GM23338 (cell line): ENCODE measurements at regions not wholly inside any gene's neighbourhood (a gene's known extent, or its start where the extent isn't known, plus 50 kb on each side); places are given as distances from the start of the nearest gene placed in this dataset.

Source experiments
- ATAC-seq: fragments of 200-7000 bp; cut with Tn5 transposase; 3 replicates; pipeline ENCODE4 v1.9.1; 2020
- DNase-seq: peaks from one replicate; pipeline ENCODE4 v3.0.0-alpha.2; 2015; ENCODE audit warnings: low spot score
- H2AFZ ChIP-seq: fragments of 200-600 bp; sonication (generic); 2 replicates; pipeline ENCODE4 v1.8.0; 2016; ENCODE audit warnings: antibody characterized with exemption, mild to moderate bottlenecking, moderate library complexity
- H3F3A ChIP-seq: fragments of 200-600 bp; sonication (generic); replicated peaks from 2 replicates; pipeline ENCODE4 v1.8.0; 2017; ENCODE audit warnings: antibody characterized with exemption, mixed run types, low read depth
- H3K27ac ChIP-seq: fragments of 200-600 bp; sonication (generic); 2 replicates; pipeline ENCODE4 v1.6.1; 2016; ENCODE audit warnings: low read depth
- H3K27me3 ChIP-seq: fragments of 200-600 bp; sonication (generic); 2 replicates; pipeline ENCODE4 v1.8.0; 2016; ENCODE audit warnings: mild to moderate bottlenecking, mixed run types, moderate library complexity; ENCODE audit not compliant: insufficient read depth
- H3K36me3 ChIP-seq: fragments of 200-600 bp; sonication (generic); 2 replicates; pipeline ENCODE4 v1.8.0; 2016; ENCODE audit warnings: mild to moderate bottlenecking; ENCODE audit not compliant: insufficient read depth
- H3K4me1 ChIP-seq: fragments of 200-600 bp; sonication (generic); 2 replicates; pipeline ENCODE4 v1.8.0; 2016; ENCODE audit warnings: mild to moderate bottlenecking, moderate library complexity; ENCODE audit not compliant: insufficient read depth
- H3K4me2 ChIP-seq: fragments of 200-600 bp; sonication (generic); 2 replicates; pipeline ENCODE4 v1.7.1; 2017; ENCODE audit warnings: mixed run types
- H3K4me3 ChIP-seq: fragments of 200-600 bp; sonication (generic); 2 replicates; pipeline ENCODE4 v1.6.1; 2016; ENCODE audit warnings: mixed run types
- H3K79me2 ChIP-seq: fragments of 200-600 bp; sonication (generic); replicated peaks from 2 replicates; pipeline ENCODE4 v1.8.0; 2017; ENCODE audit warnings: mild to moderate bottlenecking; ENCODE audit not compliant: insufficient read depth
- H3K9me2 ChIP-seq: fragments of 200-600 bp; sonication (generic); 2 replicates; pipeline ENCODE4 v1.8.0; 2017; ENCODE audit not compliant: insufficient read depth
- H4K20me1 ChIP-seq: fragments of 200-600 bp; sonication (generic); replicated peaks from 2 replicates; pipeline ENCODE4 v1.8.0; 2017; ENCODE audit warnings: mild to moderate bottlenecking; ENCODE audit not compliant: insufficient read depth
- H3K27ac Mint-ChIP-seq: 2 replicates; pipeline ENCODE4 v1.8.0; 2020; ENCODE audit warnings: inconsistent platforms, mild to moderate bottlenecking, moderate library complexity, mixed read lengths
- H3K27me3 Mint-ChIP-seq: 3 replicates; pipeline ENCODE4 v1.8.0; 2022; ENCODE audit warnings: low read depth, mild to moderate bottlenecking, moderate library complexity, mixed read lengths, inconsistent platforms; ENCODE audit not compliant: insufficient read depth, poor library complexity
- H3K36me3 Mint-ChIP-seq: 3 replicates; pipeline ENCODE4 v1.8.0; 2021; ENCODE audit warnings: low read depth, mild to moderate bottlenecking, inconsistent platforms, moderate library complexity, mixed read lengths
- H3K4me1 Mint-ChIP-seq: 3 replicates; pipeline ENCODE4 v1.8.0; 2020; ENCODE audit warnings: mild to moderate bottlenecking, inconsistent platforms, mixed read lengths
- H3K4me3 Mint-ChIP-seq: 3 replicates; pipeline ENCODE4 v1.8.0; 2021; ENCODE audit warnings: moderate library complexity, mild to moderate bottlenecking, inconsistent platforms, mixed read lengths
- H3K9me3 Mint-ChIP-seq: 3 replicates; pipeline ENCODE4 v1.8.0; 2020; ENCODE audit warnings: moderate library complexity, mild to moderate bottlenecking, inconsistent platforms, mixed read lengths
- CTCF ChIP-seq, 2 experiments: fragments of 200-600 bp in 1 of 2; sonication (generic) in 1 of 2; conservative IDR thresholded peaks; 2 replicates each; pipeline versions ENCODE4 v1.5.1 to v1.6.1; 2016 to 2017; ENCODE audit warnings: antibody characterized with exemption in 2 of 2, low read depth in 2 of 2, mild to moderate bottlenecking in 2 of 2, moderate library complexity in 1 of 2
- EZH2 ChIP-seq: fragments of 200-600 bp; sonication (generic); IDR thresholded peaks from one replicate; pipeline ENCODE4 v1.8.0; 2017; ENCODE audit warnings: antibody characterized with exemption, mild to moderate bottlenecking, low read depth; ENCODE audit not compliant: unreplicated experiment
- EZH2phosphoT487 ChIP-seq: fragments of 200-600 bp; sonication (generic); IDR thresholded peaks from one replicate; pipeline ENCODE4 v1.8.1; 2018; ENCODE audit warnings: antibody characterized with exemption; ENCODE audit not compliant: unreplicated experiment
- NANOG ChIP-seq: IDR thresholded peaks from 2 replicates; pipeline ENCODE4 v1.6.1; 2016; ENCODE audit warnings: antibody characterized with exemption, borderline replicate concordance
- POLR2AphosphoS5 ChIP-seq: IDR thresholded peaks from 2 replicates; pipeline ENCODE4 v1.6.1; 2016; ENCODE audit warnings: antibody characterized with exemption, low read depth
- REST ChIP-seq: IDR thresholded peaks from one replicate; pipeline ENCODE4 v1.6.1; 2018; ENCODE audit warnings: antibody characterized with exemption; ENCODE audit not compliant: unreplicated experiment
- ZNF331 ChIP-seq: fragments of 250-450 bp; sonication (Bioruptor Pico); IDR thresholded peaks from 2 replicates; pipeline ENCODE4 v1.5.0; 2020; ENCODE audit warnings: low read depth, mild to moderate bottlenecking, moderate library complexity

GRCh38 chr12:59082952-59083351, 162.6 kb upstream of the LRIG3 start (continued):
- TF ChIP-seq REST (no peak), ZNF331 (CRISPR knock-in tag) (no peak)

- Mint-ChIP-seq H3K9me3 (no peaks in the 10 kb centered on the region), H3K36me3 (no peaks in the 10 kb centered on the region), H3K4me1 (peaks cover 15% of the 10 kb centered on the region), H3K4me3 (no peak overlapping the region), H3K27ac (no peak overlapping the region), H3K27me3 (peaks cover 2% of the 10 kb centered on the region)
- Histone ChIP-seq H3K4me3 (no peak overlapping the region), H2AFZ (no peak overlapping the region), H3K4me1 (peaks cover 8% of the 10 kb centered on the region), H4K20me1 (no peaks in the 10 kb centered on the region), H3K27ac (no peak overlapping the region), H3K9me2 (no peaks in the 10 kb centered on the region), H3F3A (no peaks in the 10 kb centered on the region), H3K79me2 (no peaks in the 10 kb centered on the region), H3K4me2 (no peak overlapping the region), H3K36me3 (no peaks in the 10 kb centered on the region), H3K27me3 (no peaks in the 10 kb centered on the region)
- ATAC-seq (no peak), DNase-seq (no peak)
- TF ChIP-seq EZH2 (no peak), REST (no peak), CTCF (conservative IDR thresholded peaks at IDR 0.05; ENCODE audit: low read depth in 2 of 2) (no peak), EZH2phosphoT487 (no peak), ZNF331 (CRISPR knock-in tag) (no peak), NANOG (no peak), POLR2AphosphoS5 (no peak)
Observed at GRCh38 chr12:59080101-59080500, 159.8 kb upstream of the LRIG3 start.
